Stimulated activated CD8-positive, alpha-beta memory T cell treated with anti-CD3 and anti-CD28 coated beads, Interleukin-4, amount 100 ng/mL, for 48 hours (primary cell): ENCODE measurements at regions not wholly inside any gene's neighbourhood (a gene's known extent, or its start where the extent isn't known, plus 50 kb on each side); places are given as distances from the start of the nearest gene placed in this dataset.
A peak's percentile ranks its signal among the peaks of the same experiment; 100 is the strongest.

Experiments
- DNase-seq: peaks from one replicate; pipeline ENCODE4 v3.0.0-alpha.2; 2020

DNA sequence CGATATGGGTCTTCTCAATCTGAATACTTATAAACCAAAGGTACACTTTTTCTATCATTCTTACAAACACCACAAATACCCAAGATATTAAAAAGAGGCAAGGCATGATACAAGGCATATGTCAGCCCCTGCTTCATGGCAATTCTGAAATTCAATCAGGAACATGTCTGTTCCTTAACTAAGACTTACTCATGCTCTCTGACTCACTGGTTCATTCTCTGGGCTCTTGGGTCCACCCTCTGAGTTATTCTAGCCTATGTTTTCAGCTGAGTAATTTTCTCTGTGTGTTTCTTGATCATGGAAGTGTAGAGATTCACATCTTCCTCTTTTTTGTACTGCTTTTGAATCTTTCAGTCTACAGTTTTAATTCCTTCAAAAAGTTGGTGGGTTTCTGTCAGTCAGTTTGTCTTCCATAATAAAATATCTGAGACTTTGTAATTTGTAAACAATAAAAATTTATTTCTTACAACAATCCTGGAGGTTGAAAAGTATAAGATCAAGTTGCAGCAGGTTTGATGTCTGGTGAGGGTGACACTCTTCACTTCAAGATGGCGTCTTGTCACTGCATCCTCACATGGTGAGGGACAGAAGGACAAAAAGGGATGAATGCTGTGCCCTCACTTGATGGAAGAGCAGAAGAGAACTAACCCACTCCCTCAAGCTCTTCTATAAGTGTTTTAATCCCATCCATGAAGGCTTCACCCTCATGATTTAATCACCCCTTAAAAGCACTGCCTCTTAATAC lies 211.7 kb downstream of the FAM76B start:
- no peak for DNase-seq

DNA sequence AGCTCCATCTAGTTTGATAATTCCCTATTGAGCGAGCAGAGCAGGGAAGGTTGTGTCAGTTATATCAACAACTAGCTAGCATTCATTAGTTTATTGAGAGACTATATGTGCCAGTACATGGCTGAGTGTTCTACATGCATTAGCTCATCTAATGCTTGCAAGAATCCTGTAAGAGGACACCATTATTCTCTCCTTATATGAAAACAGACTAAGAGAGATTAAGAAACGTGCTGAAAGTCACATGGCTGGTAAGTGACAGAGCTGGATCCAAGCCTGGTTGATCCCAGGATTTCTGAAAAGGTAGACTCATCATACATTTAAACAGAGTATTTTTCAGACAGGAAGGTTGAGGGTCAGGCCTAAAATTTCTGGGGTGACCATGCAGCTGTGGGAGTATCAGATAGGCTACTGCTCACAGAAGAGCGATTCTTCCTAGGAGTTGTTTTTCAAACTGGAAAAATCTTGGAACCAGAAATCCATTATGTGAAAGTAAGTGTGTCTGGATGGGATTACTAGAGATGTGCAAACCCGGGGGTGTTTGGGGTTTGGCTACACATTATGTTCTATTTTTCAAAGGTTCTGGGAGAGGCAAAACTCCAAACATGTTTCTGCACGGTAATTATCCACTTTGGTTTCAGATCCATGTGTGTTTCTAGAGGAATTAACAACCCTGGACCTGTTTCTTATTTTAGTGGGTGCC lies 213.3 kb downstream of the FAM76B start:
- DNase-seq = no peak

DNA sequence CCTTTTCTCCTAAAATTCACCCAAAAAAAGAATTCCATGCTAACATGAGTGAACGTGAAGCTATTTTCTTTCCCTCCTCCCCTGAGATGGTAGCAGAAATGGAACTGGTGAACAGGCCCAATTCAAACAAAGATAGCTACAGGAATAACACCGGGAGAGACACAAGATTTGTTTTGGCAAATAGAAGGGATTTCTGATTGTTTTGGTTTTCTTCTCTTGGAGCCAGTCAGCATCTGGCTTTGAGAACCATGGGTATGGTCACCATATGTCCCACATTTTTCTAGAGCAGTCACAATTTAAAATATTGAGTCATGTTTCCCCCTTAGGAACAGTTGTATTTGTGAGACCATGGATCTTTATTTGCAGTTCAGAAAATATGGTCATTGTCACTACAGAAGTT lies 214.1 kb downstream of the FAM76B start:
- no peak for DNase-seq

DNA sequence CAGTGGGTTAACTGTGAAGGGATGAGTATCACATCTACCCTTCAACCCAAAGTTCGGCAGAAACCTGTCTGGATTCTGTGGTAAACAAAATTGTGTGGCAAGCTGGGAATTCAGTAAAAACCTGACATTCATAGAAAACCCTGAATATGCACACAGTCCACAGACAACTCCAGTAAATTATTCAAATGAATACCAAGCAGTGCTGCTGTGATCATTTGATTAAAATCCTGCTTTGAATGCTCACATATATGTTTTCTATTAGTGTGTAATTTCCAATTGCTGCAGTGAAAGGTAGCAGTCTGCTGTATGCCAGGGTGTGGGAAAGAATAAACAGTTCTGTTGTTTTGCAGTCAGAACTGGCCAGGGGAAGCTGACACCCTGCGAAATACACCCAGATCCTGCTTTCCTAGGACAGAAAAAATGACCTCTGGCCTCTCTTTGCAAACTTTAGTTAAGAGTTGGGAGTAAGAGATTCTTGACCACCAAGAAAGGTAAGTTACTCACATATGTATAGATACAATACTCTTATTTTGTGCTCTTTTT lies 217.8 kb downstream of the FAM76B start:
- no peak for DNase-seq

DNA sequence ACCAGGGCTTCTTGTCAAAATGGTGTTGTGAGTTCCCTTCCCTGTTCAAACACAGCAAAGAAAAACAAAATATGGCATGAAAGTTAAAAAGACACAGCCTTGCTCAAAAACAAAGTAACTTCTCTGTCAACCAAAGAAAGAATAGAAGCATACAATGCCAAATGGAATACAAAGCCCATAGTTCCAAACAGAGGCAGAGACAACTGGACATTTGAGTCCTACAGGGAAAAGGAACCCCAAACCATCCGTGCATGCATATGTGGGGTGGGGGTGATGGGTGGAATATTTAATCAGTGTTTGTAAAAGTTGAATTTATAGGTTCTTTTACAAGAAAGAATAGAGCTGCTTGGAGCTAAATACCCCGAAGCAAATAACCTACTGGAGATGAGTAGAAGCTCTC lies 218.7 kb downstream of the FAM76B start:
- no peak for DNase-seq

- DNase-seq = no peak
Measured at GRCh38 chr11:95569207-95569606, 220.4 kb downstream of the FAM76B start.

GRCh38 chr11:95568281-95568680 lies 221.3 kb downstream of the FAM76B start:
- no peak for DNase-seq

- DNase-seq = no peak
Measured at GRCh38 chr11:95567685-95568084, 221.9 kb downstream of the FAM76B start.

DNA sequence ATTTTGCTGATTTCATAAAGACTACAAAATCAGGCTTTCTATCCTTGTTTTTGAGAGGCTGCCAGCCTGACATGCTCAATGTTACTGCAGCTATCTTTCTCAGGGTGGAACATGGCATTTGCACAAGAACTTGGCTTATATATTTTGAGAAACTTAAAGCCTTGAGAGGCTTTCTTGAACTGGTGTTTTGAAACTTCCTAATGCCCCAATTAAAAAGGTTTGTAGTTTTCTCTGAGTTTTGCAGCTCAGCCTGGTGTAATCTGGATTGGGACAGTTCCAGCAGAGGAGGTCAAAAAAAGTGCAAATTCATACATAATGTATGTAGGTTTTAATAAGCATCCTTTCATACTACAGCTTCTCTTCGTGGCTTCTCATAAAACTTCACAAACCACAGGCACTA lies 223.4 kb downstream of the FAM76B start:
- no peak for DNase-seq

GRCh38 chr11:95565724-95566141 lies 223.8 kb downstream of the FAM76B start:
- DNase-seq = no peak

DNA sequence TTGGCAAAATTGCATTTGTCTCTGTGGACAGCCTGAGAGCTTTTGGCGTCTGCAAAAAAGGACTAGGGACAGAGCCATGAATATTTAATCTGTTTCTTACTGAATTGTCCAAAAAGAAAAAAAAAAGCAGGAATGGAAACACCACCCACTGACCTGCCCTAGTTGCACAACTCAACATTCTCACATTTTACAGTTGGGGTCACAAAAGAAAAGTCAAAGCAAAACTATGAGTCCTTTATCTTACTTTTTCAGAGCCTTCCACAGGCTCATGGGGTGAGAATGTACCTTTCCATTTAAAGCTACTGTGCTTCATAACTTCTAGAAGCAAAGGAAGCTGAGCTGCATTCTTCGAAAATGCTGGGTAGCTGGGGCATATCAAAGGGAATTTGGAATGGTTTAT lies 225.7 kb downstream of the FAM76B start:
- DNase-seq = no peak

- no peak for DNase-seq
Measured at GRCh38 chr11:95563173-95563572, 226.4 kb downstream of the FAM76B start.

DNA sequence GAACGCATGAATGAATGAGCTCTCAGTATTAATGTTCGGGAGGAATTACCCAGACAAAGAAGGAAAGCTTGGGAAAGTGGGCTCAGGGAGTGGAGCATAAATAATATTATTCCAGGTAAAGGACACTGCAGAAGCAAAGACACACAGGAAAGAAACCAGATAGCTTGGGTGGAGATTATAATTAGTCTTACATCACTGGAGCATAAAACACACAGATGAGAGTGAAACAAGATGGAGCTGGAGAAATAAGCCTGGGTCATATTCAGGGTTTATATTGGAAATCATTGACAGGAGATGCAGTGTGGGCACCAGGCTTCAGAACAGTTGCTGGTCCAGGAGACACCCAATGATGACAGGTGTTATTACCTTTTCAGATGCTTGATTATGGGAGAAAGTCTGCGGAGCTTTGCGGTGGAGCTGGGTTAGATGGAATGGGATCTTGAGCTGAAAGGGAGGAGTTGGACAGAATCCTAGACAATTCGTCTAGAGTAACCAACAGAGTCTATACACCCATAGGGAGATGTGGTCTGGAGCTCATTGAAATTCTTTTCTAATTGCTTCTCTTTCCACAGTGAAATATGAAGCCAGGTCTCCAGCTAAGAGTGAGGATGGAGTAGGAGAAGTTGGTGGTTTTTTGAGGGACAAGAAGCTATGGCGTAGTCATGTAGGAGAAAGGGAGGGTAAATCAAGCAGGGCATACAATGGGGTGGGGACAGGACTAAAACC lies 227.2 kb downstream of the FAM76B start:
- no peak for DNase-seq

- no peak for DNase-seq
Measured at GRCh38 chr11:95559899-95560298, 229.7 kb downstream of the FAM76B start.

- DNase-seq = no peak
Measured at GRCh38 chr11:95557376-95557775, 232.2 kb downstream of the FAM76B start.

DNA sequence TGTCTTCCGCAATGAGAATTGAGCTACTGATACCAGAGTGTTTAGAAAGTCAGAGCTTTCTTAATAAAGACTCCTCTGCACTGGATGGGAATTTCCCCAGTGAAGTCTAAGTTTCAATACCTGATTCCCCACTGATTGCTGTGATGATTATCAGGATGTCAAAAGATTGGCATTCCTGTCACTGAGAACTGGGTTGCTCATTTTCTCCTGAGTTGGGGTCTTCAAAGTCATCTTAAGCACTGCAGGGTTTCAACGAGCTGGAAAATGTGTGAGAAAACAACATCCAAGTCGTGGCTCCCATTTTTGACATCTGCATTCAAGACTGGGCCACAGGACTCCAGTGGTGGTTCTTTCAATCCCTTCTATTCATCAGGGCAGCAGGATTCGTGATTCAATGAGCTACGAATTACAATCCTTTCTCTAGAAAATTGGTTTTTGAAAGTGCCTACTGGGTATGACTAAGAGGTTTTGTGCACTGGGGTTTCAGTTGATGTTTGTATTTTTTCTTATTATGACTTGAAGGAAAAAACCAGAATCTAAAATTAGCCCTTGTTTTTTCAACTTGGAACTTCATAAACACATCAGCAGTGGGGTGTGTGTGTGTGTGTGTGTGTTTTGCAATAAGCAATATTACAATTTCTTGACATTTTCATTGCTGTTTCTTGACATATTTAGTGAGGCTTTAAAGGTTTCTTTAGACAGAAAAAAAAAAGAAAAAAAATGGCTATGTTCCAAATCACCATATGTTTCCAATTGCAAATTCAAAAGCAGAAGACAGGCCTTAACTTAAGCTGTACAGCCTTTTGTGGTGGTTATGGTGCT lies 233.0 kb downstream of the FAM76B start:
- peak; percentile 33 for DNase-seq

DNA sequence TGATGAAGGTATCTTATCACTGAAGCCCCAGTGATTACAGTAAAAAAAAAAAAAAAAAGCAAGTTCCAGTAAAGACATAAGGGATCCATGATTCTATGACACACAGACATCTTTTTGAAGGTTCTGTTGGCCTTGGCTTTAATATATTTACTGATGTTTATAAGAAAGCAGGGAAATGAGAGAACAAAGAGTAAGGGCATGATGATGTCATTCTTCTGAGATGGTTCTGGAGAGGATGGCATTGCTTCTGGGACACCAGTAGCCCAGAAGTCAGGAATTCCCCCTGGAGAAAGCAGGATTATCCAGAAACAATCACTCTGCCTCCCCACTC lies 233.6 kb downstream of the FAM76B start:
- no peak for DNase-seq

DNA sequence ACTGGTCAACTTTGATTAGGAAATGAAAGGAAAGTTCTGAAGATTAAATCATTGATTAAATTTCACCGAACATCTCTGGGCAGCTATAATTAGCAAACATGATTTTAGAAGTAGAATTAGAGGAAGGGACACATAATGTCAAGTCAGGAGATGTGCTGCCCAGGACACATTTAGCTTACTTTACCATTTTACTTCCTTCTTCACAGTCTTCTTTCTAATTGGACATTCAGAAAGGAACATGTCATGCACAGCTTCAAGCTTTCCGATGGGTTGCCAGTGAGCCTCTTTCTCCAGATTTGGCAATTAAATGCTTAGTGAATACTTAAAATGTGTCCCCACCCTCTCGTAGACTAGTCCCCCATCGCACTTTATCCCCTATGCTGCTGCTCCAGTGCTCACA lies 234.7 kb downstream of the FAM76B start:
- DNase-seq = no peak

GRCh38 chr11:95549301-95549700 lies 240.3 kb downstream of the FAM76B start:
- DNase-seq = no peak

DNA sequence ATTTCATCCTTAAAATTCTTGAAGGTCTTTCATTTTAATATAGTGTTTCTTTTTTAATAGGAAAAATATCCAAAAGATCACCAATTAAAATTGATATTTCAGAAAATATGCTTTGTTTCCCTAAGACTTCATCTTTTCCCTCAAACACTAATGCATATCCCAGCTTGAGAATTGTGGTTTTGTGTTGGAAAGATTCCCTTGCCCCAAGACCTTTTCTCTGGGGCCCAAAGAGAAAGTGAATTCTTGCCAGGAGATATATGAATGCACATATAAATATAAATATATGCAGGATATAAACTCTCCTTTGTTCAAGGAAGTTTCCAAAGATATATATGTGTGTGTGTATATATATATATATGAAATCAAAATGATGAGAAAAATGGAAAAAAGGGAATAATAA lies 241.2 kb downstream of the FAM76B start:
- DNase-seq = no peak

DNA sequence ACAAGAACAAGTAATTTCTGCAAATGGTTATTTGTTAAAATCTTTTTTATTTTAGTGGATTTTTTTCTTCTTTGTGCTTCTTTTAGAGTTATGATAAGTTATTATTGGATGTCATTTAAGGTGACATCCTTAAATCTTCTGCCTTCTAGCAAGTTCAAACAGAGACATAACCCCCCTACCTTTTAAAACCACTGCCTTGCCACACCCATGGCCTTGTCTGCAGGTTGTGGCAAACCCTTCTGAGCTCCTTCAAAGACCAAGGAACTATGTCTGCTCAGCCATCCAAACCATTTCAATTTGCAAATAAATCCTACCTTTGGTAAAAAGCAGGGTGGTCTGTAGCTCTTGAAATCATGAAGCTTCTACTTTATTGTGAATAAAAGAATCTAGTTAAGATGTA lies 241.6 kb downstream of the FAM76B start:
- DNase-seq = no peak

GRCh38 chr11:95547186-95547585 lies 242.4 kb downstream of the FAM76B start:
- DNase-seq = no peak
